Right ventricle myocardium superior (tissue), 1 donor: ENCODE measurements at regions not wholly inside any gene's neighbourhood (a gene's known extent, or its start where the extent isn't known, plus 50 kb on each side); places are given as distances from the start of the nearest gene placed in this dataset.
"Not testable (repeated sequence)": the region's sequence is repeated elsewhere in the genome, so short reads cannot be mapped to it uniquely, and the experiment has no call there.

Experiments
- ATAC-seq: fragments of 200-7000 bp; cut with Tn5 transposase; one replicate; pipeline ENCODE4 v1.9.1; 2020; ENCODE audit warnings: mild to moderate bottlenecking; ENCODE audit not compliant: poor library complexity
- DNase-seq: peaks from one replicate; pipeline ENCODE4 v3.0.0-alpha.2; 2020
- intact Hi-C: fragments of 100-400 bp; cut with DNase I; formaldehyde crosslinking; loops from one replicate; pipeline ENCODE4 v1.11.2; 2022
- donor health status: DM: no; HTN: yes; CAD: no; lungs with severe emphysema.

DNA sequence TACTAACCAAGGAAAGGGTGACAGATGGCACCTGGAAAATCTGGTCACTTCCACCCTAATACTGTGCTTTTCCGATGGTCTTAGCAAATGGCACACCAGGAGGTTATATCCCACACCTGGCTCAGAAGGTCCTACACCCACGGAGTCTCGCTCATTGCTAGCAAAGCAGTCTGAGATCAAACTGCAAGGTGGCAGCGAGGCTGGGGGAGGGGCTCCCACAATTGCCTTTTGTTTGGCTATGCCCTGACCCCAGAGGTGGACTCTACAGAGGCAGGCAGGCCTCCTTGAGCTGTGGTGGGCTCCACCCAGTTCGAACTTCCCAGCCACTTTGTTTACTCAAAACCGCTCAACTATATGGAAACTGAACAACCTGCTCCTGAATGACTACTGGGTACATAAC lies 50.3 kb upstream of the UGT2B15 start:
- ATAC-seq, intact Hi-C loops, DNase-seq: not testable (repeated sequence)

DNA sequence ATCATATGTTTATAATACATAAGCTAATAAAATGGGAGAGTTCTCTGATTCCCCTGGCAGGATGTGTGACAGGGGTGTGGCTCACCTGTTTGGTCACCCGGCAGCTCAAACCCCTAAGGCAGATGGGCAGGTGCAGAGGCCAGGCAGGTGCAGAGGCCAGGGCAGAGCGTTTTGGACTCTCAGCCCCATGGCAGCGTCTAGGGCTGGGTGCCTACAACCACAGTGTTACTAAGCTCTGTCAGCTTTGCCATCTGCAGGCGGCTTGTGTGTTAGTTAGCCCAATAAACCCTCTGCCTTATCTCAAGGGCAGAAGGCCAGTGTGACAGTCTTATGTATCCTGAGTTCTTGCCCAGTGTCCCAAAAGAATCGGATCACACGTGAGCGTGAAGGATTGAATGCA lies 54.0 kb upstream of the UGT2B15 start:
- no peak for ATAC-seq
- DNase-seq, result no peak
- intact Hi-C loops, result no loop called here

DNA sequence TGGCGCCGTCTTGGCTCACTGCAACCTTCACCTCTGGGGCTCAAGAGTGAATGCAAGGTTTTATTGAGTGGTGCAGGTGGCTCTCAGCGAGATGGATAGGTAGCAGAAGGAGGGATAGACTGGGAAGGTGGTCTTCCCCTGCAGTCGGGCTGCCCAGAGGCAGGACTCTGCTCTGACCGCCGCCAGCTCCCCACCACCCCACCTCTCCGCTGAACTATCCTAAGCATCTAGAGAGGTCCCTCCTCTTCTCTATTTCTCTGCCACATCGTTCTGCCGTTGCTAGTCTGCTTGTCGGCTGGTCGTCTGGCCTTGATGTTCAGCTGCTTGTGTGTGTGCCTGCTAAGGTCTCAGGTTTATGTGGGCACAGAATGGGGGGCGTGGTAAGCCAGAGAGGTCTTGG lies 54.5 kb upstream of the UGT2B15 start:
- intact Hi-C loops, result no loop called here
- DNase-seq, result no peak
- ATAC-seq, result no peak

DNA sequence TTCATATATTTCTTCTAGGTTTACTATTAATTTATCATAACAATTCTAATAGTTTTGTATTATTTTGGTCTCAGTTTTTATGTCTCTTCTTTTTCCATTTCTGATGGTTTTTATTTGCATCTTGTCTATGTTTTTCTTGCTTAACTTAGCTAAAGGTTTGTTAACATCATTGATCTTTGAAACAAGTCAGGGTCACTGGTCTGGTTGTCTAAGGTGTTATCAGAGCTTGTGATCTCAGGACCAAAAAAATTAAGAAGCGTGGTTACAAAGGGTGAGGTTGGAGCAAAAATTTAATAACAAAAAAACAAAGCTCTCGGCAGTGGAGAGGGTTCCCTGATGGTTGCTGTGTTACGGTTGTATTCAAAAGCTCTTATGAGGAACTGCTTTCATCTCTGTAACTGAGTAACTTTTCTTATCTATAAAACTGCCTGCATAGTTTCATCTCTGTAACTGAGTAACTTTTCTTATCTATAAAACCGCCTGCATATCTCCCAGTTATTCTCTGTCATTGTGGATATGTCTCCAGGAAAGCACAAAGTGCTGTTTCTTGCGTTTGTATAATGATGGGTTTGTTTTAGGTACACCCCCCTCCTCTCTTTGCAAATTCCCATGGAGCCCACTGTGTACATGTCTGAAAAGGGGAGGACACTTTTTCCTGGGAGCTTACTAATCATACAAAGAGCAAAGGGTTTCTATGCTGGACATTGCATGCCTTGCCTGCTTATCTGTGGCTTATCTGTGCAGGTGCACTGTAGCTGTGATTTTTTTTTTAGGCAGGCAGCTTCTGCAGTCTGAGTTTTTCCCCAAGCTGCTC lies 62.4 kb upstream of the UGT2B15 start:
- ATAC-seq (peak; percentile 18), DNase-seq (no peak)
- intact Hi-C loops, result no loop called here

DNA sequence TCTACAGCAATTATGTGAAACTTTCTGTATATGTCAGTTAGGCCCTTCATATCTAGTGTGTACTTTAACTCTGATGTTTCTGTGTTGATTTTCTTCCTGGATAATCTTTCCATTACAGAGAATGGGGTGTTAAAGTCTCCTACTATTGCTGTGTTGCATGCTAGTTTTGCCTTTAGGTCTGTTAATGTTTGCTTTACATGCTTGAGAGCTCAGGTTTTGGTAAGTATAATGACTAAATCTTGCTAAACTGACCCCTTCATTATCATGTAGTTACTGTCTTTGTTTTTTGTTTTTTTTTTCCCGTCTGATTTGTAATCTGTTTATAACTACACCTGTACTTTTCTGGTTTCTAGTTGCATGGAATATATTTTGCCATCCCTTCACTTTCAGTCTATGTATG lies 63.6 kb upstream of the UGT2B15 start:
- ATAC-seq (no peak), DNase-seq (no peak)
- intact Hi-C loops, result no loop called here

DNA sequence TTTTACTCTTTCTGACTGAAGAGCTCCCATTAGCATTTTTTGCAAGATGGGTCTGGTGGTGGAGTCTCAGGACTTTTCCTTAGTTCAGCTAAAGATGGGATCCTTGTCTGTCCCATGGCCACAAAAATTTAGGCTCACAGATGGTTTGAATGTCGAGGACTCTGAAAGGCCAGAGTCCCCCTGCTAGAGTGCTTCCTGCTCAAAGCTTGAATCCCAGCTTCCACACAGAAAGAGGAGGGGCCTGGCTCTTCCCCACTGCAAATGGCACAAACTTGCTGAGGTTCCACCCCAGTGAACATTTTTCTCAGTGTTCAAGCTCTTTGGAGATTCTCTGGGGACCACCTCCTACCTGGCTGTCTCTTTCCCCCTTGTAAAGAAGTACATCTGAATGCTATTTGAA lies 64.7 kb upstream of the UGT2B15 start:
- DNase-seq, result no peak
- no peak for ATAC-seq
- intact Hi-C loops, result no loop called here

DNA sequence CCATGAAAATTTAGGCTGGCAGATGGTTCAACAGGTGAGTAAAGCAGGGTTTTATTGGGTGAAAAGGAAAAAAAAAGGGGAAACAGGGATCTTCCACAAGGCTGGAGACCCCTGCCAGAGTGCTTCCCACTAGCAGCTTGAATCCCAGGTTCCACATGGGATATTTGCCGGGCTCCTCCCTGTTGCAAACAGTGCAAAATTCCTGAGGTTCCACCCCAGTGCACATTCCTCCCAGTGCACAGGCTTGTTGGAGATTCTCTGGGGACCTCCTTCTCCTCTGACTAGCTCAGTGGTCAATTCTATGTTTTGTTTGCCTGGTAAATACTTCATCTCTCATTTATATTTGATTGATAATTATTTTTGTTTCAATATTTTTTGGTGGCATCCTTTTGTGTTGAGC lies 66.4 kb upstream of the UGT2B15 start:
- DNase-seq (no peak), ATAC-seq (no peak)
- intact Hi-C loops, result no loop called here

DNA sequence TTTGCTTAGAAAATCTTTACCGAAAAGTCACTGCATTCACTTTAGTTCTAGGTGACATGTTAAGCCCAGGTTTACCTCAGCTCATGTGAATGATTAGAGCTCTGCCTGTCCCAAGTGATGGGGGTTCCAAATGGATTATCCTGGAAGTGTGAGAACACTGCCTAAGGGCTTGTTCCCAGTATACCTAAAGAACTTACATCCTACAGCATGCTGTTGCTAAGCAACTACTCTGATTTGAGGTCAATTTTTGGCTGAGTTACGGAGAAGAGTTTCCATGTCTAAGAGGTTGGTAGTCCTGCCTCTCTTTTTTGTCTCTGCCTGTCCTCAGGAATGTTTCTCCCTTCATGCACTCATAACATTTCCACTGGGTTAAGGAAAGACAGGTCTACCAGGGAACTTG lies 67.6 kb upstream of the UGT2B15 start:
- intact Hi-C loops, result no loop called here
- DNase-seq (no peak), ATAC-seq (no peak)

DNA sequence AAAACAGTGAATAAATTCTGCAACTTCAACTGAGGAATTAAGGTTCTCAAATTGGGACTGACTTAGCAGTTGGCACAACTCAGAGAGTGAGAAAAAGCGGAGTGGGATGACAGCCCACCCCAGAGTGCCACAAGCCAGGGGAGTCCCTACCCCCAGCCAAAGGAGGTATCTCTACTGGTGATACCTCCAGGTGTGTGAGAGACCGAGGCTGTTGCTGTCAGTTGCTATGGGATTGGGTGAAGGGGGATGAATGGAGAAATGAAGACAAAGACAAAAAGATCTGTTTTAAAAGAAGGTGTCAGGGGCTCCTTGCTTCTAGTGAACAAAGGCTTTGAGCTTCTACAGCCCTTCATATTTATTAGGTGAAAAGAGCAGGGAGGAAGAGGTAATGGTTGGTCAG lies 71.4 kb upstream of the UGT2B10 start:
- ATAC-seq (no peak), DNase-seq (no peak)
- intact Hi-C loops, result no loop called here

DNA sequence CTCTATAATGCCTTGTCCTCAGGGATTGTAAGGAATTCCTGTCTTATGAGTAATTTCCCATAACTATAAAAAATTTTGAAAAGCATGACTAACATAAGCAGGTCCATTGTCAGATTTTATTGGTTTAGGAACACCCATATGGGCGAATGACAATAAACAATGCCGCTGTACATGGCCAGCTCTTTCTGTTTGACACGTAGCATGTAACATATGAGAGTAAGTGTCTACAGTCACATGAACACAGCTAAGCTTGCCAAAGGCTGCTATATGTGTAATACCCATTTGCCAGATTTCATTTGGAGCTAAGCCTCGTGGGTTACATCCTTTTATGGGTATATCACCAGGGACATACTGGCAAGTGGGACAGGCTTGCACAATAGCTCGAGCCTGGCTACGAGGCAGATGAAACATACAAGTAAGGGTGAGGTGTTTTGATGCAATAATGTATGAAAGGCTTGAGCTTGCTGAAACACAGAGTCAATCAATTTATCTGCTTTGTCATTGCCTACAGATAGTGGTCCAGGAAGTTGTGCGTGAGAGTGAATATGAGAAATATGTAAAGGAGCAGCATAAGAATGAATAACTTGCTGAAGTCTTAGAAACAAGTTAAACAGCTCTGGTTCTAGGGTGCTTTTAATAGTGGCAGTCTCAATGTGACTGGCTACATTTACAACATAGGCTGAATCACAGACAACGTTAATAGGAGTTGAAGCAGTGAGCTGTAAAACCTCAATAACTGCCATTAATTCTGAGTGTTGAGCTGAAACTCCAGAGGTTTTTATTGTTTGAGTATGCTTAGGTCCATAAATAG lies 67.4 kb upstream of the UGT2B10 start:
- no peak for ATAC-seq
- intact Hi-C loops, result no loop called here
- DNase-seq, result no peak

DNA sequence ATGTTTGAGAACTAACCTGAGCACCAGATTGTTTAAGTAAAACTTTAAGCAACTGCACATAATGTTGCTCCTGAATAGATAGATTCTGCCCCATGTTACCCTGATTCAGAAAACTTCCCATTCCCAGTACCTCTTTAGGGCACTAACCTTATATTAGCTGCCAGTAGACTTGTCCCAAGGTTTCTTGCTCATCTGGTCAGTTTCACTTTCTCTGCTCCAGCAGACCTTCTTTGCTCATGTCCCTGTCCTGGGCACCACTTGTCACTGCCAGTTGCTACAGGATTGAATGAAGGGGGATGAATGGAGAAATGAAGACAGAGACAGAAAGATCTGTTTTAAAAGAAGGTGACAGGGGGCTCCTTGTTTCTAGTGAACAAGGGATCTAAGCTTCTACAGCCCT lies 65.2 kb upstream of the UGT2B10 start:
- DNase-seq (no peak), ATAC-seq (no peak)
- intact Hi-C loops, result no loop called here

DNA sequence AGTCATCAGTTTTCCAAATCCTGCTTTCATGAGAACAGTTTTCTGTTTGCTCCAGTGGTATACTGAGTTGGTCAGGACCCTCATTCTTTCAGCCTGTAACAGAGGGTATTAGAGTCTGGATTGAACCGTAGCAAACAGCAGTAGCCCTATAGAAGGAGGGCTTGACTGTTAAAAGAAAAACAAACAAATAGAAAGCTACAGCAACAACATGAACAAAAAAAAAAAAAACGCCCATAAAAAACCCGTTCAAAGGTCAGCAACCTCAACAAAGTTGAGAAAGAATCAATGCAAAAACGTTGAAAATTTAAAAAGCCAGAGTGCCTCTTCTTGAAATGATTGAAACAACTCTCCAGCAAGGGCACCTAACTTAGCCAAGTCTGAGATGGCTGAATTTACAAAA lies 64.7 kb upstream of the UGT2B10 start:
- no peak for DNase-seq
- ATAC-seq, result no peak
- intact Hi-C loops, result no loop called here

DNA sequence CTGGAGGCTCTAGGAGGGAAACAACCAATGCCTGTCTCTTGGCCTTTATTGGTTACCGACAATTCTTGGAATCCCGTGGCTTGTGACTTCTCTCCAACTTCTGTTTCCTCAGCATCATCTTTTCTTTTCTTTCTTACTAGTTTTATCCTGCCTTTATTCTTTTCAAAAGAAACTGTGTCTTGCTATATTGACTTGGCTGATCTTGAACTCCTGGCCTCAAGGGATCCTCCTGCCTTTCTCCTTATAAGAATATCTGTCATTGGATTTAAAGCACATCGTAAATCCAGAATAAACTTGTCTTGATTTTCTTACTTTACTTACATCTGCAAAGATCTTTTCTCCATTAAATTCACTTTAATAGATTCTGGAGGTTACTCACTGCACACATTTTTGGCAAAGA lies 49.9 kb upstream of the UGT2B10 start:
- intact Hi-C loops, result no loop called here
- ATAC-seq (no peak), DNase-seq (no peak)
